ENCODE measurements at regions not wholly inside any gene's neighbourhood (a gene's known extent, or its start where the extent isn't known, plus 50 kb on each side); places are given as distances from the start of the nearest gene placed in this dataset.
A peak's percentile ranks its signal among the peaks of the same experiment; 100 is the strongest.

DNA sequence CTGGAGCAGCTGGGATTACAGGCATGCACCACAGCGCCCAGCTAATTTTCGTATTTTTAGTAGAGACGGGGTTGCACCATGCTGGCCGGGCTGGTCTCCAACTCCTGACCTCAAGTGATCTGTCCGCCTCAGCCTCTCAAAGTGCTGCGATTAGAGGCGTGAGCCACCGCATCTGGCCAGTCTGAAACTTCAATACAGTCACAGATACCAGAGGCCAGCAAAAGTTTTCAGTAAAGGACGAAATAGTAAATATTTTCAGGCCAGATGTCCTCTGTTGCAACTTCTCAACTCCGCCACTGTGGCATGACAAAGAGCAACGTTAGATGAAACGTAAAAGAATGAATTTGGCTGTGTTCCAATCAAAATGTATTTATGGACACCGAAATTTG lies 403.6 kb downstream of the MN1 start:
- intact Hi-C loops (cut with DNase I) = no loop called here
- Histone ChIP-seq H3K27me3 (ENCODE audit: control insufficient read depth, insufficient read depth, low read length) (no peaks in the 10 kb centered on the region), H3K27ac (ENCODE audit: low read depth in 2 of 2, low read length in 2 of 2) (no peak overlapping the region), H3K4me1 (ENCODE audit: control insufficient read depth in 2 of 3, insufficient read depth in 2 of 3, low read depth in 1 of 3, low read length in 3 of 3) (no peaks in the 10 kb centered on the region), H3K9me3 (ENCODE audit: control insufficient read depth in 2 of 3, insufficient read depth in 1 of 3, low read length in 3 of 3) (no peaks in the 10 kb centered on the region), H3K4me3 (ENCODE audit: low read length in 3 of 3) (no peak overlapping the region), H3K36me3 (ENCODE audit: control insufficient read depth in 2 of 3, insufficient read depth in 3 of 3, low read length in 3 of 3) (no peaks in the 10 kb centered on the region), H3K9ac (ENCODE audit: low read length in 3 of 3) (no peak overlapping the region)
- no peak for TF ChIP-seq CTCF (IDR thresholded peaks at IDR 0.05; ENCODE audit: borderline replicate concordance, extremely low read depth, insufficient read depth)
- peak in 2 of 5 donors; percentile 56 to 88 for DNase-seq
- FAIRE-seq = no peak

DNA sequence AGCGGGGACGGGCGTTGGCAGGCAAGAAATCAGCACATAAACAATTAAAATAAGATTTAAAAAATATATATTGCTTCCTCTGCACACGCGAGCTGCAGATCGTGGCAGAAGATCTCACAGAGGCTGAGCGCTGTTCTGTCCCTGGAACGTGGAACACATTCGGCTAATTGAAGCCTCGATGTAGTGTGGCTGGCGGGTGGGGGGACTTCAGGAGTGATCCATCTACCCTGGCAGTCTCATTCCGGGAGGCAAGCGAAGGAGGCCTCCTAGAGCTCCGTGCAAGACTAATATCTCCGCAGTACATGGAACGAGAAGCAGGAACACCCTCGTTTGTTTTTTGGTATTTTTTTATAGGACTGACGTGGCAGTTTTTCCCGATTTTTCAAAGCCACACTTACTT lies 402.4 kb downstream of the MN1 start:
- no peak overlapping the region for H3K27ac ChIP-seq (ENCODE audit: low read depth in 2 of 2, low read length in 2 of 2)

DNA sequence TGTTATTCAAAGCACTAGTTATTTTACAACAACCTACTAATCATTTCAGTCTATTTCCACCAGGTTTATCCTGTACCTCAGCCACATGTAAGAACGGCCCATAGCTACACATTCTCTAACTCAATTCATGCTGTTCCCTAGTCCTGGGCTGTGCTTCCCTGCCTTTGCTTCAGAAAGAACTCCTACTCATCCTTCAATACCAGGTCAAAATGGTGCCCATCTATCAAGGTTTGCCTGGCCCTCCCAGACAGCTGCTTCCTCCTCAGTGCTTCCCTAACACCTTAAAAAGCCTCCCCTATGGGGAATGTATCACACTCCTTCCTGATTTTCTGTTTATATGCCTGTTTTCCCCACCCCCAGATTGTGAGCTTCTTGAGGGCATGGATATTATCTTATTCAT lies 400.7 kb downstream of the MN1 start:
- no peaks in the 10 kb centered on the region for H3K4me1 ChIP-seq (ENCODE audit: control insufficient read depth in 2 of 3, insufficient read depth in 2 of 3, low read depth in 1 of 3, low read length in 3 of 3)
- FAIRE-seq (no peak), DNase-seq (no peak)
- H3K9me3 ChIP-seq (ENCODE audit: control insufficient read depth in 2 of 3, insufficient read depth in 1 of 3, low read length in 3 of 3) = no peaks in the 10 kb centered on the region
- no peaks in the 10 kb centered on the region for H3K36me3 ChIP-seq (ENCODE audit: control insufficient read depth in 2 of 3, insufficient read depth in 3 of 3, low read length in 3 of 3)
- no peaks in the 10 kb centered on the region for H3K27me3 ChIP-seq (ENCODE audit: control insufficient read depth, insufficient read depth, low read length)
- intact Hi-C loops (cut with DNase I) = no loop called here
- no peak overlapping the region for H3K9ac ChIP-seq (ENCODE audit: low read length in 3 of 3)
- no peak overlapping the region for H3K4me3 ChIP-seq (ENCODE audit: low read length in 3 of 3)
- H3K27ac ChIP-seq (ENCODE audit: low read depth in 2 of 2, low read length in 2 of 2) = no peak overlapping the region
- no peak for TF ChIP-seq CTCF (IDR thresholded peaks at IDR 0.05; ENCODE audit: borderline replicate concordance, extremely low read depth, insufficient read depth)

More for the DNA sequence above, 402.4 kb downstream of the MN1 start:
- intact Hi-C loops (cut with DNase I) = no loop called here
- Histone ChIP-seq H3K4me3 (ENCODE audit: low read length in 3 of 3) (no peak overlapping the region), H3K9ac (ENCODE audit: low read length in 3 of 3) (no peak overlapping the region), H3K36me3 (ENCODE audit: control insufficient read depth in 2 of 3, insufficient read depth in 3 of 3, low read length in 3 of 3) (no peaks in the 10 kb centered on the region), H3K4me1 (ENCODE audit: control insufficient read depth in 2 of 3, insufficient read depth in 2 of 3, low read depth in 1 of 3, low read length in 3 of 3) (no peaks in the 10 kb centered on the region), H3K27me3 (ENCODE audit: control insufficient read depth, insufficient read depth, low read length) (no peaks in the 10 kb centered on the region), H3K9me3 (ENCODE audit: control insufficient read depth in 2 of 3, insufficient read depth in 1 of 3, low read length in 3 of 3) (no peaks in the 10 kb centered on the region)
- DNase-seq (peak in 2 of 5 donors; percentile 21 to 51), FAIRE-seq (no peak)
- no peak for TF ChIP-seq CTCF (IDR thresholded peaks at IDR 0.05; ENCODE audit: borderline replicate concordance, extremely low read depth, insufficient read depth)

DNA sequence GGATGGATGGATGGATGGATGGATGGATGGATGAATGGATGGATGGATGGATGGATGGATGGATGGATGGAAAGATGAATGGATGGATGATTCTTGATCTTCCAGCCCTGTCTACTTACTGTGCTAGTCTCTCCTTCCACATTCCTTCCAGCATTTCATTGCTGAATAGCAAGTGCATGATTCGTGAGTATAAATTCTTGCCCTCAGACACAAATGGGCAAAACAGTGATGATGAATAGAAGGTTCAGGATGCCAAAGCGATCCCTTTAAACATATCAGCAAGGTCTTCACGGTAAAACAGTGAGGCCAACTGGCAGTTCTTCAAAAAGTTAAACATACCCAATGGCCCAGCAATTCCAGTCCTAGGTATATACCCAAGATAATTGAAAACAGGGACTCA lies 400.2 kb downstream of the MN1 start:
- FAIRE-seq (no peak), DNase-seq (no peak)
- Histone ChIP-seq H3K27ac (ENCODE audit: low read depth in 2 of 2, low read length in 2 of 2) (no peak overlapping the region), H3K4me3 (ENCODE audit: low read length in 3 of 3) (no peak overlapping the region), H3K9me3 (ENCODE audit: control insufficient read depth in 2 of 3, insufficient read depth in 1 of 3, low read length in 3 of 3) (no peaks in the 10 kb centered on the region), H3K27me3 (ENCODE audit: control insufficient read depth, insufficient read depth, low read length) (no peaks in the 10 kb centered on the region), H3K9ac (ENCODE audit: low read length in 3 of 3) (no peak overlapping the region), H3K4me1 (ENCODE audit: control insufficient read depth in 2 of 3, insufficient read depth in 2 of 3, low read depth in 1 of 3, low read length in 3 of 3) (no peaks in the 10 kb centered on the region), H3K36me3 (ENCODE audit: control insufficient read depth in 2 of 3, insufficient read depth in 3 of 3, low read length in 3 of 3) (no peaks in the 10 kb centered on the region)
- intact Hi-C loops (cut with DNase I) = no loop called here
- no peak for TF ChIP-seq CTCF (IDR thresholded peaks at IDR 0.05; ENCODE audit: borderline replicate concordance, extremely low read depth, insufficient read depth)

All from kidney (tissue), 13 donors.